Neuron (in vitro differentiated cells): ENCODE measurements at regions not wholly inside any gene's neighbourhood (a gene's known extent, or its start where the extent isn't known, plus 50 kb on each side); places are given as distances from the start of the nearest gene placed in this dataset.
"Not testable (repeated sequence)": the region's sequence is repeated elsewhere in the genome, so short reads cannot be mapped to it uniquely, and the experiment has no call there.

Source experiments
- H2AFZ ChIP-seq: one replicate; pipeline ENCODE4 v1.6.1; 2013; ENCODE audit warnings: low read depth, mild to moderate bottlenecking, inconsistent platforms, low read length, moderate library complexity
- H3K27me3 ChIP-seq: one replicate; pipeline ENCODE4 v1.6.1; 2013; ENCODE audit warnings: low read length; ENCODE audit not compliant: insufficient read depth
- H3K36me3 ChIP-seq: one replicate; pipeline ENCODE4 v1.6.1; 2013; ENCODE audit warnings: low read length; ENCODE audit not compliant: insufficient read depth
- H3K4me1 ChIP-seq: one replicate; pipeline ENCODE4 v1.6.1; 2013; ENCODE audit warnings: low read length; ENCODE audit not compliant: insufficient read depth
- H3K4me3 ChIP-seq: 2 replicates; pipeline ENCODE4 v1.5.1; 2013; ENCODE audit warnings: mild to moderate bottlenecking, low read length, moderate library complexity
- H3K9me3 ChIP-seq: one replicate; pipeline ENCODE4 v1.6.1; 2013; ENCODE audit warnings: low read length

DNA sequence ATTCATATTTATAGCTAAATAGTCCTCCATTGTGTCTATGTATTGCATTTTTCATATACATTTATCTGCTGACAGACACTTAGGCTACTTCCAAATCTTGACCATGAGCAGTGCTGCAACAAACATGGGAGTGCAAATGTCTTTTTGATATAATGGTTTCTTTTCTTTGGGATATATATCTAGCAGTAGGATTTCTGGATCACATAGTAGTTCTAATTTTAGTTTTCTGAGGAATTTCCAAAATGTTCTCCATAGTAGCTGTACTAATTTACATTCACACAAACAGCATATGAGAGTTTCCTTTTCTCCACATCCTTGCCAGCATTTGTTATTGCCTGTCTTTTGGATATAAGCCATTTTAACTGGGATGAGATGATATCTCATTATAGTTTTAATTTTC lies 1521.3 kb downstream of the REEP3 start:
- H3K9me3 ChIP-seq = no peaks in the 10 kb centered on the region
- no peaks in the 10 kb centered on the region for H3K4me1 ChIP-seq
- H2AFZ ChIP-seq = no peak overlapping the region
- H3K27me3 ChIP-seq = no peaks in the 10 kb centered on the region
- H3K36me3 ChIP-seq = no peaks in the 10 kb centered on the region
- no peak overlapping the region for H3K4me3 ChIP-seq

DNA sequence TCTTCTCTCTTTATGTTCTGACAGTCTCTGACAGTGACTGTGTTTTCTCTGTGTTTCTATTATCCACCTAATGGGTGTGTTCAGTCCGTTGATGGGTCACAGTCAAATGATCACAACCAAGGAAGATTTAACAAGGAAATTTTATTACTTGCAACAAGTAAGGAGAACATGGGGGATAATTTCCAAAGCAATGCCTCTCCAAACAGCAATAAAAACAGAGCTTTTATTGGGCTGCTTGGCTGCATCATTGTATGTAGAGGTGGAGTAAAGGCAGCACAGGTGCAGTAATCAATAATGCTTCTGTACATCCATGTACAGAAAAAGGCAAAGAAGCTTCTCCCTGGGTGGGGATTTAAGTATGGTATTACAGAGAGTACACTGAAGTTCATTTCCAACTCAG lies 1525.6 kb downstream of the REEP3 start:
- Histone ChIP-seq H2AFZ (no peak overlapping the region), H3K27me3 (no peaks in the 10 kb centered on the region), H3K4me1 (no peaks in the 10 kb centered on the region), H3K36me3 (no peaks in the 10 kb centered on the region), H3K9me3 (no peaks in the 10 kb centered on the region), H3K4me3 (no peak overlapping the region)

DNA sequence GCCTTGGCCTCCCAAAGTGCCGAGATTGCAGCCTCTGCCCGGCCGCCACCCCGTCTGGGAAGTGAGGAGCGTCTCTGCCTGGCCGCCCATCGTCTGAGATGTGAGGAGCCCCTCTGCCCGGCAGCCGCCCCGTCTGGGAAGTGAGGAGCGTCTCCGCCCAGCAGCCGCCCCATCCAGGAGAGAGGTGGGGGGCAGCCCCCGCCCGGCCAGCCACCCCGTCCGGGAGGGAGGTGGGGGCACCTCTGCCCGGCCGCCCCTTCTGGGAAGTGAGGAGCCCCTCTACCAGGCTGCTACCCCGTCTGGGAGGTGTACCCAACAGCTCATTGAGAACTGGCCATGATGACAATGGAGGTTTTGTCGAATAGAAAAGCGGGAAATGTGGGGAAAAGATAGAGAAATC lies 1530.9 kb downstream of the REEP3 start:
- H3K27me3 ChIP-seq, H3K4me3 ChIP-seq, H3K36me3 ChIP-seq: not testable (repeated sequence)

DNA sequence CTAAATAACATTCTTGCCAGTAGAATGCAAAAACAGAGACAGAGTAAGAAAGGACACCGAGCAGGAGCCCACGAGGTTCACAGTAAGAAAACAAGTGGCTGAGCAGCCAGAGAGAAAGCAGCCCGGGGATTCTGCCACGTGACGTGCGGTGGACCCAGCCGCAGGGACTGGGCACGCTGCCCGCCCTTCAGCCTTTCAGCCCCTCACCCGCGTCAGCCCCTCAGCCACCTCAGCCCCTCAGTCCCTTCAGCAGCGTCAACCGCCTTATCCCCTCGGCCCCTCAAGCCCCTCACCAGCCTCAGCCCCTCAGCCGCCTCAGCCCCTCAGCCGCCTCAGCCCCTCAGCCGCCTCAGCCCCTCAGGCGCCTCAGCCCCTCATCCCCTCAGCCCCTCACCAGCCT lies 1532.2 kb downstream of the REEP3 start:
- not testable (repeated sequence) for H3K9me3 ChIP-seq, H3K4me3 ChIP-seq, H3K4me1 ChIP-seq, H3K36me3 ChIP-seq, H3K27me3 ChIP-seq, H2AFZ ChIP-seq

More for the DNA sequence above, 1530.9 kb downstream of the REEP3 start:
- H2AFZ ChIP-seq, H3K4me1 ChIP-seq, H3K9me3 ChIP-seq: not testable (repeated sequence)

DNA sequence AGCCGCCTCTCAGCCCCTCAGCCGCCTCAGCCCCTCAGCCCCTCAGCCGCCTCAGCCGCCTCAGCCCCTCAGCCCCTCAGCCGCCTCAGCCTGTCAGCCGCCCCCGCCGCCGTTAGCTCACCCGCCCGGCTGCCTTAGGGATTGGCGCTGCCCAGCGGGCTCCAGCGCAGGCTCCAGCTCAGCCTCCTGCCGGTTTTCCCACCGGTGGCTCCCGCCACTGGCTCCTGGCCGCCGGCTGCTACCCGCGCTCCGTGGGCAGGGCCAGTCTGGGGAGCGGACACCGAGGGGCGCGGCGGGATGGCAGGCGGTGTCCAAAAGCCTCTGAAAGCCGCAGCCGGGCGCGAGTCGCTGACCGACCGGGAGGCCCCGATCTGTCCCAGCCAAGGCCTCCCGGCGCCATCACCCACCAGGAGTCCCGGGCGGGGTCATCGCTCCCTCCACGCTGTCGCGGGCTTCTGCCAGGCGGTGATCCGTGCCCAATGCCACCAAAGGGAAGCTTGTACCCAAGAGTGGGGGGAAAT lies 1532.7 kb downstream of the REEP3 start:
- not testable (repeated sequence) for H2AFZ ChIP-seq, H3K36me3 ChIP-seq, H3K9me3 ChIP-seq, H3K27me3 ChIP-seq, H3K4me1 ChIP-seq, H3K4me3 ChIP-seq

DNA sequence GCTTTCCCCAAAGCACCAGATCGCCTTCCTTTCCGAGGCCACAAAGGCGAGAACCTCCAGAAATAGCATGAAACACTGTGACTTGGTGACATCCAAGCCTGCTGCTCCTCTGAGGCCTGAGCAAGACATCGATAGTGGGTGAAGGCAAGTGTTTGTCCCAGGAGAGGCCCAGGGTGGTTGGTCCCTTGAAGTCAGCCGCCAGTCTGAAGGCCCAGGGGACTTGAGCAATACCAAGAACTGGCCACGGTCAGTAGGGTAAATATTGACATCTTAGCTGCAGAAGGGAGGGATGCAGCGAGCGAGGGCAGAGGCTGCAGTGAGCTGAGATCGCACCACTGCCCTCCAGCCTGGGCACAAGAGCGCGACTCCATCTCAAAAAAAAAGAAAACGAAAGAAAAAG lies 1533.5 kb downstream of the REEP3 start:
- not testable (repeated sequence) for H3K4me1 ChIP-seq, H2AFZ ChIP-seq, H3K4me3 ChIP-seq, H3K9me3 ChIP-seq, H3K36me3 ChIP-seq, H3K27me3 ChIP-seq

DNA sequence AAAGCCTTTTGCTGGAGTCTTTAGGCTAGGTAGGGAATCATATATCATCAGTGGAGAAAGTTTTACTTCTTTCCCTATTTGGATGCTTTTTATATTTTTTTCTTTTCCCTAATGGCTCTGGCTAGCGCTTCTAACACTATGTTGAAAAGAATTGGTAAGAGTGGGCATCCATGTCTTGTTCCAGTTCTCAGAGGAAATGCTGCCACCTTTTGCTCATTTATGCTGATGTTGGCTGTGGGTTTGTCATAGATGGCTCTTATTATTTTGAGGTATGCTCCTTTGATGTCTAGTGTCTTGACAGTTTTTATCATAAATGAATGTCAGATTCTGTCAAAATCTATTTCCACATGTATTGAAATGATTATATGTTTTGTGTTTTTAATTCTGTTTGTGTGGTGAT lies 1544.1 kb downstream of the REEP3 start:
- Histone ChIP-seq H3K27me3 (no peaks in the 10 kb centered on the region), H3K36me3 (no peaks in the 10 kb centered on the region), H3K4me3 (no peak overlapping the region), H2AFZ (no peak overlapping the region), H3K4me1 (no peaks in the 10 kb centered on the region), H3K9me3 (no peaks in the 10 kb centered on the region)

DNA sequence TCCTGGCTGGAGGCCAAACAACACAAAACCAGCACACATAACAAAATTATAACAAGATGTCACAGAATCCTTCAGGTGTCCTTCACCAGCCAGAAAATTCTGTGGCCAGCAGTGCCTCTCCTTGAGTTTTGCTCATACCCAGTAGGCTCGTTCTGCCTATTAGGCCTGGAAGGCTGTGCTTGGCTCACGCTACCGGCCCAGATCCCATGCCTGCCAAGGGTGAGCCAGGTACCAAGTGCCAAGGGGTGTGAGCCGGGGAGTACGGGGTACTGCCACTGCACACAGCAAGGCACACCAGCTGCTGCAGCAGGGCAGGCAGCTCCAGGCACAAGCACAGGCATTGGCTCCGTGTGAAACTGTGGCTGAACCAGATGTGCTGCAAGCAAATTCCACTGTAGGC lies 1562.0 kb downstream of the REEP3 start:
- peaks cover 2% of the 10 kb centered on the region for H3K9me3 ChIP-seq
- no peaks in the 10 kb centered on the region for H3K4me1 ChIP-seq
- no peaks in the 10 kb centered on the region for H3K27me3 ChIP-seq
- H2AFZ ChIP-seq = no peak overlapping the region
- H3K4me3 ChIP-seq = no peak overlapping the region
- no peaks in the 10 kb centered on the region for H3K36me3 ChIP-seq

DNA sequence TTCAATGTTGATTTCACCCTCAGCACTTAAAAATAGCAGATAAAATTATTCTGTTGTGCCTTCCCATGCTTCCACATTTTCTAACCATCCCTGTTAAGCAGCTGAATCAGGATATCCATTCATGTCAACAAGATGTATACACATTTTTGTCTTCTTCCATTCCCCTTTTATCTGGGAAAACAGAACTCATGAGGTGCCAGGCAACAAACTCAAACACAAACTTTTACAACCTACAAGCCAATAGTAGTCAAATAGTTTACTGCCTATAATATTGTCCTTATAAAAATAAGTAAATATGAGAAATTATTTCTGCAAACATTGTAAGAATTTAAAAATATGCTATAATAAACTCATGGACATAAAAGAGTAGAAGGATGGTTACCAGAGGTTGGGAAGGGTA lies 1569.8 kb downstream of the REEP3 start:
- H2AFZ ChIP-seq = no peak overlapping the region
- H3K9me3 ChIP-seq = no peaks in the 10 kb centered on the region
- H3K4me1 ChIP-seq = no peaks in the 10 kb centered on the region
- no peaks in the 10 kb centered on the region for H3K36me3 ChIP-seq
- H3K27me3 ChIP-seq = no peaks in the 10 kb centered on the region
- no peak overlapping the region for H3K4me3 ChIP-seq

DNA sequence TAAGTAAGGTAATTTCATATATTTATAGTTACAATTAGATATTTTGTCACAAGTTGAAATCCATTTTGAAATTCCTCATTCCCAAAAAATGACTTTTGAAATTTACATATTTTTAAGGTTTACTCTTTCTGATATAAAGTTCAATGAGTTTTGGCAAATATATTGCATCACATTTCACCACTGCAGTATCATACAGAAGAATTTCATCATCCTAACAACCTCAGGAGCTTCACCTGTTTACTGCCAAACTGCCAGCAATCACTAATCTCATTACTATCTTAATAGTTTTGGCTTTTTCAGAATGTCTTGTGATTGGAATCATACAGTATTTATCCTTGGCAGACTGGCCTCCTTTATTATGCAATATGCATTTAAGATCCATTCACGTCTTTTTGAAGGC lies 1578.9 kb downstream of the REEP3 start:
- Histone ChIP-seq H3K36me3 (no peaks in the 10 kb centered on the region), H2AFZ (no peak overlapping the region), H3K4me3 (no peak overlapping the region), H3K9me3 (no peaks in the 10 kb centered on the region), H3K27me3 (no peaks in the 10 kb centered on the region), H3K4me1 (no peaks in the 10 kb centered on the region)

DNA sequence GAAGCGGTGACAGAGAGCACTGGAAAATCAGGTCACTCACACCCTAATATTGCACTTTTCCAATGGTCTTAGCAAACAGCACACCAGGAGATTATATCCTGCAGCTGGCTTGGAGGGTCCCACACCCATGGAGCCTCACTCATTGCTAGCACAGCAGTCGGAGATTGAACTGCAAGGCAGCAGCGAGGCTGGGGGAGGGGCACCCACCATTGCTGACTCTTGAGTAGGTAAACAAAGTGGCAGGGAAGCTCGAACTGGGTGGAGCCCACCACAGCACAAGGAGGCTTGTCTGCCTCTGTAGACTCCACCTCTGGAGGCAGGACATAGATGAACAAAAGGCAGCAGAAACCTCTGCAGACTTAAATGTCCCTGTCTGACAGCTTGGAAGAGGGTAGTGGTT lies 1579.7 kb downstream of the REEP3 start:
- not testable (repeated sequence) for H3K36me3 ChIP-seq, H3K9me3 ChIP-seq, H3K4me1 ChIP-seq, H2AFZ ChIP-seq, H3K27me3 ChIP-seq, H3K4me3 ChIP-seq

DNA sequence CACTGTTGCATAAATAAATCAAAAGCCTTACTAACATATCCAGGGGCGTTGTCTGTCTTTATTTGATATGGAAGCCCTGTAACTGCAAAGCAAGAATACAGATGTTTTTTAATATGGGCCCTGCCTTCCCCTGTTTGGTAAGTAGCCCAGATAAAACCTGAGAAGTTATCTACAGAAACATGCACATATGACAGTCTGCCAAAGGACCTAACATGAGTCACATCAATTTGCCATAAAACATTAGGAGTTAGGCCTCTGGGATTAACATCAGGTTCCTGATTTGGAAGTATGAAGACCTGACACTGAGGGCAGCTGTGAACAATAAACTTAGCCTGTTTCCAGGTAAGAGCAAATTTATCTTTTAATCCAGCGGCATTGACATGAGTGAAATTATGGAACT lies 1588.8 kb downstream of the REEP3 start:
- Histone ChIP-seq H3K9me3 (no peaks in the 10 kb centered on the region), H3K4me3 (no peak overlapping the region), H3K27me3 (no peaks in the 10 kb centered on the region), H3K36me3 (no peaks in the 10 kb centered on the region), H2AFZ (no peak overlapping the region), H3K4me1 (no peaks in the 10 kb centered on the region)

DNA sequence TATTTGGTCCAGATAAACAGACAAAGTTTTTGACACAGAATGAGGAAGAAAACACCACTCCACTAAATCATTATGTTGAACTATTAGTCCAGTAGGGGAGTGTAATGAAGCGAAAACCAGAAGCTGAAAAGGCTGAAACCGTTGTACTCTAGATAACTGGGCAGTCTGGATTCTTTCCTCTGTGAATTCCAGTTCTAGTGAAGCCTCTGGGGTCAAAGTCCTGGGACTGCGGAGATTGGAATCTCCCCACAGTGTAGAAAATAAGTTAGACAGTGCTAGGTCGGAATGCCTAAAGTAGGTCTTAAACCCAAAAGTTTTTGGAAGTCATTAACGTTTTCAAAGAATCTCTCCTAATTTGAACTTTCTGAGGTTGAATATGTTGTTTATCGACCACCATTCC lies 1589.9 kb downstream of the REEP3 start:
- H3K9me3 ChIP-seq = not testable (repeated sequence)

DNA sequence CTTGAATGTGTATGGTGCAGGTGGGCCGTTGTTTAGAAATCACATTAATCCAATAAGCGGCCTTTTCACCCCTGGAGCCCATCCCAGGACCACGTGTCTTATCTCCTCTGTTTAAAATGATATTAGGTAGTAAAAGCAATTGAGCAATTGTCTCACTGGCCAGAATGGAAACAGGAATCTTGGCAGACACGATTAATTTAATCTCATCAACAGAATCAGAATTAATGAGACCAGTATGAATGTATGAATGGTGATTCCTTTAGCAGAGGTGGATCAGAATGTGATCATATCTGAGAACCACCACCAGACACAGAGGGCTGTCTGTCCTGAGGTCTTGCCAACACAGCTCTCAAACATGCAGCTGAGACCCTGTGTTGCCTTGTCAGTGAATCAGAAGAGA lies 1591.4 kb downstream of the REEP3 start:
- Histone ChIP-seq H3K36me3 (no peaks in the 10 kb centered on the region), H3K4me3 (no peak overlapping the region), H2AFZ (no peak overlapping the region), H3K9me3 (no peaks in the 10 kb centered on the region), H3K27me3 (no peaks in the 10 kb centered on the region), H3K4me1 (no peaks in the 10 kb centered on the region)

More for the DNA sequence above, 1589.9 kb downstream of the REEP3 start:
- not testable (repeated sequence) for H3K4me3 ChIP-seq, H3K4me1 ChIP-seq, H3K27me3 ChIP-seq, H3K36me3 ChIP-seq, H2AFZ ChIP-seq
